Sigmoid colon (tissue), 4 donors: ENCODE measurements at regions not wholly inside any gene's neighbourhood (a gene's known extent, or its start where the extent isn't known, plus 50 kb on each side); places are given as distances from the start of the nearest gene placed in this dataset.

ENCODE experiments used
- POLR2A ChIP-seq, 2 donors: fragments of 450-650 bp; IDR thresholded peaks; one replicate each; pipeline ENCODE4 v1.6.1; 2016; ENCODE audit warnings: antibody characterized with exemption in 2 of 2, mild to moderate bottlenecking in 2 of 2, moderate library complexity in 2 of 2
- POLR2AphosphoS5 ChIP-seq, 4 donors: sonication (generic); formaldehyde crosslinking; IDR thresholded peaks; one replicate each; pipeline ENCODE4 v1.6.1; 2017; ENCODE audit warnings: antibody characterized with exemption in 4 of 4

- no peak for TF ChIP-seq POLR2A (IDR thresholded peaks at IDR 0.05)
- TF ChIP-seq POLR2AphosphoS5 (IDR thresholded peaks at IDR 0.05) = no peak
These were observed 995.4 kb upstream of the B3GALT2 start for GRCh38 chr1:194181845-194182244.
